Ascending aorta (tissue), 2 donors: ENCODE measurements at regions not wholly inside any gene's neighbourhood (a gene's known extent, or its start where the extent isn't known, plus 50 kb on each side); places are given as distances from the start of the nearest gene placed in this dataset.

Experiments used
- DNase-seq, 2 donors: peaks; one replicate each; pipeline ENCODE4 v3.0.0-alpha.2; 2019; ENCODE audit warnings: low spot score in 2 of 2
- H3K27ac ChIP-seq, 2 donors: fragments of 200-600 bp; sonication (generic); one replicate each; pipeline ENCODE4 v1.5.1; 2016 to 2017; ENCODE audit warnings: mild to moderate bottlenecking in 1 of 2
- H3K27me3 ChIP-seq: fragments of 200-600 bp; sonication (generic); one replicate; pipeline ENCODE4 v1.5.1; 2017
- H3K36me3 ChIP-seq, 2 donors: fragments of 200-600 bp; sonication (generic); one replicate each; pipeline ENCODE4 v1.5.1; 2016
- H3K4me1 ChIP-seq, 2 donors: fragments of 200-600 bp; sonication (generic); one replicate each; pipeline ENCODE4 v1.5.1; 2016 to 2017; ENCODE audit warnings: mild to moderate bottlenecking in 1 of 2
- H3K4me3 ChIP-seq, 2 donors: fragments of 200-600 bp; sonication (generic); one replicate each; pipeline ENCODE4 v1.5.1; 2016 to 2017; ENCODE audit warnings: mild to moderate bottlenecking in 1 of 2
- H3K9me3 ChIP-seq, 2 donors: fragments of 200-600 bp; sonication (generic); one replicate each; pipeline ENCODE4 v1.5.1; 2016
- intact Hi-C: fragments of 100-400 bp; cut with DNase I; formaldehyde crosslinking; loops from one replicate; pipeline ENCODE4 v1.15.1; 2023
- TF ChIP-seq, protein P1 (sequence below), 3 experiments: fragments of 200-600 bp in 2 of 3; fragments of 450-650 bp in 1 of 3; sonication (generic) in 2 of 3; IDR thresholded peaks; one replicate each; pipeline ENCODE4 v1.5.1; 2016 to 2019; ENCODE audit warnings: antibody characterized with exemption in 3 of 3, mild to moderate bottlenecking in 1 of 3, moderate library complexity in 1 of 3

DNA sequence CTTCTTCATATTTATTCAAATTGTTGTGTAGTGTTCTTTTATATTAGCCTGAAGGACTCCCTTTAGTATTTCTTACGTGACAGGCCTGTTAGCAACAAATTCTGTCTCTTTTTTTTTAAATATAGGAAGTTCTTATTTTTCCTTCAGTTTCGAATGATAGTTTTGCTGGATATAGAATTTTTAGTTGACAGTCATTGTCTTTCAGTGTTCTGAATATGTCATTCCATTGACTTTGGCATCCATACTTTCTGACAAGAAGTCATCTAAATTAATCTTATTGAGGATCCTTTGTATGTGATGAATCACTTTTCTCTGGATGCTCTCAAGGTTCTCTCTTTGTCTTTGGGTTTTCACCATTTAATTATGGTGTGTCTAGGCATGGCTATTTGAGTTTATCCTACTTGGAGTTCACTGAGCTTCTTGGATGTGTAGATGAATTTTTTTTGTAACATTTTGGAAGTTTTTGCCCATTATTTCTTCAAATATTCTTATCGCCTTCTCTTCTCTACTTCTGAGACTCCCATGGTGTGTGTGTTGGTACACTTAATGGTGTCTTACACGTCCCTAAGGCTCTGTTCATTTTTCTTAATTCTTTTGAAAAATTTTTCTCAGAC, 82.5 kb upstream of the GTSF1L start:
- Histone ChIP-seq H3K4me3 (no peak overlapping the region), H3K4me1 (no peaks in the 10 kb centered on the region), H3K36me3 (no peaks in the 10 kb centered on the region), H3K9me3 (peaks cover 6 to 37% of the 10 kb centered on the region in 2 donors), H3K27ac (no peak overlapping the region), H3K27me3 (no peaks in the 10 kb centered on the region)
- DNase-seq: no peak
- TF ChIP-seq, protein P1, sequence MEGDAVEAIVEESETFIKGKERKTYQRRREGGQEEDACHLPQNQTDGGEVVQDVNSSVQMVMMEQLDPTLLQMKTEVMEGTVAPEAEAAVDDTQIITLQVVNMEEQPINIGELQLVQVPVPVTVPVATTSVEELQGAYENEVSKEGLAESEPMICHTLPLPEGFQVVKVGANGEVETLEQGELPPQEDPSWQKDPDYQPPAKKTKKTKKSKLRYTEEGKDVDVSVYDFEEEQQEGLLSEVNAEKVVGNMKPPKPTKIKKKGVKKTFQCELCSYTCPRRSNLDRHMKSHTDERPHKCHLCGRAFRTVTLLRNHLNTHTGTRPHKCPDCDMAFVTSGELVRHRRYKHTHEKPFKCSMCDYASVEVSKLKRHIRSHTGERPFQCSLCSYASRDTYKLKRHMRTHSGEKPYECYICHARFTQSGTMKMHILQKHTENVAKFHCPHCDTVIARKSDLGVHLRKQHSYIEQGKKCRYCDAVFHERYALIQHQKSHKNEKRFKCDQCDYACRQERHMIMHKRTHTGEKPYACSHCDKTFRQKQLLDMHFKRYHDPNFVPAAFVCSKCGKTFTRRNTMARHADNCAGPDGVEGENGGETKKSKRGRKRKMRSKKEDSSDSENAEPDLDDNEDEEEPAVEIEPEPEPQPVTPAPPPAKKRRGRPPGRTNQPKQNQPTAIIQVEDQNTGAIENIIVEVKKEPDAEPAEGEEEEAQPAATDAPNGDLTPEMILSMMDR (IDR thresholded peaks at IDR 0.05): no peak
- intact Hi-C loops: no loop called here

DNA sequence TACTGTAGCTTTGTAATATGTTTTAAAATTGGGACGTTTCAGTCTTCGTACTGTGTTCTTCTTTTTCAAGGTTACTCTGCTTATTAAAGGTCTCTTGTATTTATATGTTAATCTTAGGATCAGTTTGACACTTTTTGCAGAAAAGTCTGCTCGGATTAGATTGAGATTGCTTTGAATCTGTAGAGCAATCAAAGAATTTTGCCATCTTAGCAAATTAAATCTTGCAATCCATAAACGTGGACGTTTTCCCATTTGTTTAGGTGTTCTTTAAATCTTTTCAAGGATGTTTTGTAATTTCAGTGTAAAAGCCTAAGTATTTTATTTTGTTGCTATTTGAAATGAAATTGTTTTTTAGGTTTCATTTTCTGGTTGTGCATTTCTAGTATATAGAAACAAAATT, 78.0 kb upstream of the GTSF1L start:
- intact Hi-C loops: no loop called here
- TF ChIP-seq, protein P1 (IDR thresholded peaks at IDR 0.05): no peak
- Histone ChIP-seq H3K27ac (no peak overlapping the region), H3K9me3 (peaks cover 2 to 29% of the 10 kb centered on the region in 2 donors), H3K4me3 (no peak overlapping the region), H3K36me3 (no peaks in the 10 kb centered on the region), H3K27me3 (no peaks in the 10 kb centered on the region), H3K4me1 (no peaks in the 10 kb centered on the region)
- DNase-seq: no peak

DNA sequence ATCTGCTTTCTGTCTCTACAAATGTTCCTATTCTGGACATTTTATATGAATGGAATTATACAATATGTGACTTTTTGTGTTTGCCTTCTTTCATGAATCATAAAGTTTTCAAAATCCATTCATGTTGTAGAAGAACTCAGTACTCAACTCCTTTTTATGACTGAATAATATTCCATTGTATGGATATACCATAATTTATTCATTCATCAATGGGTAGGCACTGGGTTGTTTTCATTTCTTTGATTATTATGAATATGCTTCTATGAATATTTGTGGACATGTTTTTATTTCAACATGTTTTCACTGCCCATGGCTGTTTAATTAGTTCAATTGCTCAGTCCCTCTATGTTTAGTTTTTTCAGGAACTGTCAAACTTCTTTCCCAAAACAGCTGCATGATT, 76.5 kb upstream of the GTSF1L start:
- H3K36me3 ChIP-seq: no peaks in the 10 kb centered on the region
- DNase-seq: no peak
- H3K4me1 ChIP-seq: no peaks in the 10 kb centered on the region
- no peak overlapping the region for H3K4me3 ChIP-seq
- H3K9me3 ChIP-seq: peaks cover 0 to 14% of the 10 kb centered on the region in 2 donors
- intact Hi-C loops: no loop called here
- H3K27me3 ChIP-seq: no peaks in the 10 kb centered on the region
- H3K27ac ChIP-seq: no peak overlapping the region
- TF ChIP-seq, protein P1 (IDR thresholded peaks at IDR 0.05): no peak

DNA sequence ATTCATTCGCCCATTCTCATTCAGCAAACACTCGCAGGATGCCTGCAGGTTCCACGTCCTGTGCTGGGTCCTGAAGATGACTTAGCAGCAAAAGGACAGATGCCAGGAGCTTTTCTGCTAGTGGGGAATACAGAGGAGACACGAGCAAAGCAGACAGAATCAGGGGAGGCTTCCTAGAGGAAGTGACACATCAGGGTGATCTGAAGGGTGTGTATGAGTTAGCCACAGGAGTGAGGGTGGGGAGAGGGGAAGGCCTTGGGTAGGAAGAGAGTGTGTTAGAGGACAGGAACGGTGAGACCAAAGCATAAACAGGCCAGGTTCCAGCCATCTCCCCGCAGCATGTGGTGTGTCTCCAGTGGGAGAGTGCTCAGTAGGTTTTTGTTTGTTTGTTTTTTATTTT, 73.4 kb upstream of the GTSF1L start:
- Histone ChIP-seq H3K27me3 (no peaks in the 10 kb centered on the region), H3K27ac (no peak overlapping the region), H3K4me1 (no peaks in the 10 kb centered on the region), H3K4me3 (no peak overlapping the region), H3K9me3 (peaks cover 0 to 14% of the 10 kb centered on the region in 2 donors), H3K36me3 (no peaks in the 10 kb centered on the region)
- intact Hi-C loops: no loop called here
- TF ChIP-seq, protein P1 (IDR thresholded peaks at IDR 0.05): no peak
- no peak for DNase-seq

DNA sequence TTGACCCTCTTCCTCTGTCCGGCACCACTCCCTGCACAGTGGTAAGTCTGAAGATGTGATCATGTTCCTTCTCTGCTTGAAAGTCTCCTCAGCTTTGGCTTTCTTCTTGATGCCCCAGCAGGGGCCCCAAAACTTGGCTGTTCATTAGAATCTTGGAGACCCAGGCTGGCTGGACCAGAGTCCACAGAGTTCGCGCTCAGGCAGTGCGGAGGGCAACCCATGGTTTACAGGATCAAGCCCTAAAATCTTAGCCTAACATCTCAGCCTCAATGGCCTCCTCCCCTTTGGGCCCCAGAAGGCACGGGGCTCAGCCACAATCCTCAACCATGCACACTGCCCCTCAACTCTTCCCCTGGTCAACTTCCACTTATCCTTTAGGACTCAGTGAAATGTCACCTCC, 72.9 kb upstream of the GTSF1L start:
- TF ChIP-seq, protein P1 (IDR thresholded peaks at IDR 0.05): no peak
- intact Hi-C loops: no loop called here
- no peak for DNase-seq

More for the DNA sequence above, 72.9 kb upstream of the GTSF1L start:
- Histone ChIP-seq H3K9me3 (peaks cover 0 to 9% of the 10 kb centered on the region in 2 donors), H3K36me3 (no peaks in the 10 kb centered on the region), H3K4me1 (no peaks in the 10 kb centered on the region), H3K27me3 (no peaks in the 10 kb centered on the region), H3K4me3 (no peak overlapping the region), H3K27ac (no peak overlapping the region)
